IPS-18a (cell line): ENCODE measurements at regions not wholly inside any gene's neighbourhood (a gene's known extent, or its start where the extent isn't known, plus 50 kb on each side); places are given as distances from the start of the nearest gene placed in this dataset.

Experiments
- H3K27ac ChIP-seq: one replicate; pipeline ENCODE4 v1.5.1; 2013; ENCODE audit warnings: low read length
- H3K27me3 ChIP-seq: one replicate; pipeline ENCODE4 v1.6.1; 2013; ENCODE audit warnings: mild to moderate bottlenecking, low read length; ENCODE audit not compliant: control insufficient read depth, insufficient read depth
- H3K36me3 ChIP-seq: one replicate; pipeline ENCODE4 v1.6.1; 2013; ENCODE audit warnings: low read depth, low read length; ENCODE audit not compliant: control insufficient read depth
- H3K4me1 ChIP-seq: one replicate; pipeline ENCODE4 v1.6.1; 2013; ENCODE audit warnings: low read depth, low read length; ENCODE audit not compliant: control insufficient read depth
- H3K4me3 ChIP-seq: one replicate; pipeline ENCODE4 v1.5.1; 2013; ENCODE audit warnings: low read length
- H3K9ac ChIP-seq: one replicate; pipeline ENCODE4 v1.6.1; 2013; ENCODE audit warnings: mild to moderate bottlenecking, low read length, moderate library complexity
- H3K9me3 ChIP-seq: one replicate; pipeline ENCODE4 v1.6.1; 2013; ENCODE audit warnings: low read depth, low read length; ENCODE audit not compliant: control insufficient read depth

DNA sequence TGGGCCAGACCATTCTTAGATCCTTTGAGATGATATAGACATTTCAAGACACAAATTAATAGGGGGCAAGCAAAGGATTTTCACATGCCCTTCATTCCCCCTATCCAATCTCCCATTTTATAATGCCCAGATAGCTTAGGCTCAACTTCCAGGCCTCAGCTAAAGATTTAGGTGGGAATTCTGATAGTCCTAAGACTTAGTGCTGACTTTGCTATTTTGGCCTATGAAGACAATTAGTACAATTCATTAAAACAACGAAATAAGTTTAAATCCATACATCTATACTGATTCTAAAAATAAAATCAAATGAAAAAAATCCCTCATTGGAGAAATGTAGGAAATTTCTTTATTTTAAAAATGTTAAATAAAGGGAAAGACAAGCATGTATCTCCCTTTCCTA, 259.5 kb downstream of the CBLN4 start:
- Histone ChIP-seq H3K27ac (no peak overlapping the region), H3K9ac (no peak overlapping the region), H3K9me3 (no peaks in the 10 kb centered on the region), H3K4me1 (no peaks in the 10 kb centered on the region), H3K36me3 (no peaks in the 10 kb centered on the region), H3K4me3 (no peak overlapping the region), H3K27me3 (no peaks in the 10 kb centered on the region)

DNA sequence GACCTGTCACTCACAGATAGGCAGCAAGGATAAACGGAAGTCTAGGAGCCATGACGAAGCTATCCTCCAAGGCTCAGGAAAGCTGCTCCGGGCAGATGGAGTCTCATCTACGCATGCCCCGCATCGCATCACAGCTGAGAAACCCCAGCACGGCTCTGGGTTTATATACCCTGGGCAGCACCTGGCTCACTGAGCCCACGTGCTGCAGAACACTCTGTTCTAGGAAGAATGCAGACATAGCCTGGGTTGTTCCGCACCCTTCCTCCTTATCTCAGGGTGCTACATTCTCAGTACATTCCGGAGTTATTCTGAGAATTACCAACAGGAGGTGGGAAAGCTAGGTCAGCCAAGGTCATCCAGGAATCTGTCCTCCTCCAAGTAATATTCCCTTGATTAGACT, 260.4 kb downstream of the CBLN4 start:
- no peaks in the 10 kb centered on the region for H3K27me3 ChIP-seq
- H3K4me1 ChIP-seq, result no peaks in the 10 kb centered on the region
- no peak overlapping the region for H3K9ac ChIP-seq
- no peak overlapping the region for H3K4me3 ChIP-seq
- H3K27ac ChIP-seq, result no peak overlapping the region
- H3K9me3 ChIP-seq, result no peaks in the 10 kb centered on the region
- H3K36me3 ChIP-seq, result no peaks in the 10 kb centered on the region

GRCh38 chr20:55741801-55742200, 263.5 kb downstream of the CBLN4 start:
- H3K36me3 ChIP-seq, result no peaks in the 10 kb centered on the region
- H3K27me3 ChIP-seq, result no peaks in the 10 kb centered on the region
- H3K27ac ChIP-seq, result no peak overlapping the region
- no peaks in the 10 kb centered on the region for H3K9me3 ChIP-seq
- no peak overlapping the region for H3K9ac ChIP-seq
- H3K4me3 ChIP-seq, result no peak overlapping the region
- H3K4me1 ChIP-seq, result no peaks in the 10 kb centered on the region

- Histone ChIP-seq H3K9ac (no peak overlapping the region), H3K27ac (no peak overlapping the region), H3K9me3 (no peaks in the 10 kb centered on the region), H3K4me1 (no peaks in the 10 kb centered on the region), H3K36me3 (no peaks in the 10 kb centered on the region), H3K4me3 (no peak overlapping the region), H3K27me3 (no peaks in the 10 kb centered on the region)
These were observed 265.2 kb downstream of the CBLN4 start for GRCh38 chr20:55740076-55740475.

DNA sequence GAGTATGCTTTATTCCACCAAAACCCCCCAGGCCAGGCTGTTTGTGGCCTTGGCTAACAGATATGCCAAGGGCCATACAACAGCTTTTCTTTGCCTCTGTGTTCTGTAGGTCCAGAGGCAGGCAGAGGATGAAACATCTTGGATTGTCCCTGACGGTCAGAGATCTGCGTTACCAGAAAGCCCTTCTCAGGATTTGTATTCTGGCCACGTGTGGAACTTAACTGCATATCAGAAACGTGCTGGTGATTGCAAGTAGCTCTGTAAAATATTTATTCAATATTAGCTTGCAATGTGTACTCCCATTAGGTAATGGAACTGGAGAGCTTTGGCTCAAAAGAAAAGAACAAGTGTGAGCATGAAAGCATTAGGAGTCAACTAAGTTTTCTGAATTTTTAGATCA, 275.0 kb downstream of the CBLN4 start:
- Histone ChIP-seq H3K9ac (no peak overlapping the region), H3K27ac (no peak overlapping the region), H3K9me3 (no peaks in the 10 kb centered on the region), H3K27me3 (no peaks in the 10 kb centered on the region), H3K36me3 (no peaks in the 10 kb centered on the region), H3K4me3 (no peak overlapping the region), H3K4me1 (peaks cover 9% of the 10 kb centered on the region)

- Histone ChIP-seq H3K27ac (no peak overlapping the region), H3K9me3 (no peaks in the 10 kb centered on the region), H3K9ac (no peak overlapping the region), H3K36me3 (no peaks in the 10 kb centered on the region), H3K4me1 (no peaks in the 10 kb centered on the region), H3K27me3 (no peaks in the 10 kb centered on the region), H3K4me3 (no peak overlapping the region)
These were observed 290.6 kb downstream of the CBLN4 start for GRCh38 chr20:55714736-55715135.

DNA sequence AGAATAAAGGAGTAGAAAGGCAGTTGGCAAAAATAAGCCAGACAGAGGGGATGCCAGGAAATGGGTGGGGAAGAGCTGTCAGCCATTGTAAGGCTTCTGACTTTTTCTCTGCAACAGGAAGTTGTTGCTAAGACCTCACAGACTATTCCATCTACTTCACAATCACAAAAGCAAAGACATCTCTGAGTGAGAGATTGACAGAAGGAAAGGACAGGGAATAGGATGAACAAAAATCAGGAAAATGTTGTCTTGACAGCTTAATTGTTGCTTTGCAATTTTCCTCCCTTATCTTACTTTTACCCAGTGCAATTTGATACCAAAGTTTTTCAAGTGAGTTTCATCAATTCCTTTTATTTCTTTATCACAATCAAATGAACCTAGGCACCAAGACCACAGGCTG, 291.2 kb downstream of the CBLN4 start:
- H3K27ac ChIP-seq, result no peak overlapping the region
- no peak overlapping the region for H3K9ac ChIP-seq
- no peaks in the 10 kb centered on the region for H3K36me3 ChIP-seq
- no peaks in the 10 kb centered on the region for H3K9me3 ChIP-seq
- no peak overlapping the region for H3K4me3 ChIP-seq
- no peaks in the 10 kb centered on the region for H3K27me3 ChIP-seq
- H3K4me1 ChIP-seq, result no peaks in the 10 kb centered on the region

DNA sequence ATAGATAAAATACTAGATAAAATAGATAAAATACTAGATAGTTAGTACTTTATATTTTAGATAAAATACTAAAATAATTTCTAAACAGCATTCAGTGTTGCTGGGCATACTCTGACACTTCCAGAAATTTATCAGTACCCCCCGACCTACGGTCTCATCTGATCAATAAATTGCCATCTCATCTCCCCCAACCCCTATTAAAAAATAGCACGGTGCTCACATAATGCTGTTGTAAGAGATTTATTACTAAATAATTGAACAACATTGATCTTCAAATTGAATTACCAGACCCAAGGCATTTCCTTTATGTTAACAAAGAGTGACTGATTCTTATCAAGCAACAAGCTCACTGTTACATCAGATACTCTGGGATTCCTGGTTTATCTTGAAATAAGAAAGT, 300.9 kb downstream of the CBLN4 start:
- Histone ChIP-seq H3K4me3 (no peak overlapping the region), H3K27me3 (no peaks in the 10 kb centered on the region), H3K4me1 (no peaks in the 10 kb centered on the region), H3K27ac (no peak overlapping the region), H3K9me3 (no peaks in the 10 kb centered on the region), H3K36me3 (no peaks in the 10 kb centered on the region), H3K9ac (no peak overlapping the region)

GRCh38 chr20:55701467-55701866, 303.9 kb downstream of the CBLN4 start:
- no peak overlapping the region for H3K27ac ChIP-seq
- no peak overlapping the region for H3K4me3 ChIP-seq
- H3K4me1 ChIP-seq, result no peaks in the 10 kb centered on the region
- H3K36me3 ChIP-seq, result no peaks in the 10 kb centered on the region
- H3K27me3 ChIP-seq, result no peaks in the 10 kb centered on the region
- H3K9ac ChIP-seq, result no peak overlapping the region
- no peaks in the 10 kb centered on the region for H3K9me3 ChIP-seq

GRCh38 chr20:55696520-55696919, 308.8 kb downstream of the CBLN4 start:
- H3K9ac ChIP-seq, result no peak overlapping the region
- H3K36me3 ChIP-seq, result no peaks in the 10 kb centered on the region
- H3K4me1 ChIP-seq, result no peaks in the 10 kb centered on the region
- no peaks in the 10 kb centered on the region for H3K9me3 ChIP-seq
- H3K27me3 ChIP-seq, result no peaks in the 10 kb centered on the region
- no peak overlapping the region for H3K27ac ChIP-seq
- H3K4me3 ChIP-seq, result no peak overlapping the region

GRCh38 chr20:55693641-55694040, 311.7 kb downstream of the CBLN4 start:
- H3K4me1 ChIP-seq, result no peaks in the 10 kb centered on the region
- no peaks in the 10 kb centered on the region for H3K27me3 ChIP-seq
- H3K9ac ChIP-seq, result no peak overlapping the region
- H3K36me3 ChIP-seq, result no peaks in the 10 kb centered on the region
- no peak overlapping the region for H3K27ac ChIP-seq
- no peak overlapping the region for H3K4me3 ChIP-seq
- H3K9me3 ChIP-seq, result no peaks in the 10 kb centered on the region

DNA sequence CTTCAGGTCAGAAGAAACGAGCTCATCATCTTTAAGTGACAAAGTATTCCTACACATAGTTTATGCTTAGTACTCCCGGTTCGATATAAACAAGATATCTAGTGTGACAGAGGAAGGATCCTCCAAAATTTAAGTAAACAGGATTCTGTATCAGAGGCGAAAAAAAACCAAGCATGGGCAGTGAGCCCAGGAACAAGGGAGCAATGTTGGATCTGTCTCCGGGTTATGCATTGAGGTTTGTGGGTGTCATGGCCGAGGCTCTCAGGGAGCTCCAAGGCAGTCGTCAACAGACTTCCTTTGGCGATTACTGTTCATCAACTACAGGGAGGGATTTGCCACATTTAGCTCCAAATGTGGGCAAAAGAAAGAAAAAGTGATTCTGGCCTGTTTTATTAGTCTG, 319.5 kb downstream of the CBLN4 start:
- Histone ChIP-seq H3K9me3 (no peaks in the 10 kb centered on the region), H3K27ac (no peak overlapping the region), H3K27me3 (no peaks in the 10 kb centered on the region), H3K4me1 (peaks cover 8% of the 10 kb centered on the region), H3K4me3 (no peak overlapping the region), H3K9ac (no peak overlapping the region), H3K36me3 (no peaks in the 10 kb centered on the region)
